ENCODE measurements at regions not wholly inside any gene's neighbourhood (a gene's known extent, or its start where the extent isn't known, plus 50 kb on each side); places are given as distances from the start of the nearest gene placed in this dataset.

DNA sequence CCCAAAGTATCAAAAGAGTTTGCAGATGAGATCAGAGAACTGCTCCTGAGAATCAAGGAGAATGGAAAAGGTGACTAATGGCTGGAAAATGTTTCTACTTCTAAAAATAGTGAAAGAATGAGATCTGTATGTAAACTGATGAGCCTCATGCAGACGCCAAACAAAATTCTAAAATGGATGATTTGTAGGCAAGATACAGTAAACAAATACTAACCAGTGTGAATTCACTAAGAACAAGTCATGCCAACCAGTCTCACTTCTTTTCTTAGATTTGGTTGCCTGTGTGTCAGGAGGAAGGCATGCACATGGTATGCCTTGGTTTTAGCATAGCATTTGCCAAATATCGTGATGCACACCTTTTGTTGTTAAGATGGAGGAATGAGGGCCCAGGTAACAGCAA lies 94.9 kb upstream of the PIK3CG start:
- TF ChIP-seq, protein P1, sequence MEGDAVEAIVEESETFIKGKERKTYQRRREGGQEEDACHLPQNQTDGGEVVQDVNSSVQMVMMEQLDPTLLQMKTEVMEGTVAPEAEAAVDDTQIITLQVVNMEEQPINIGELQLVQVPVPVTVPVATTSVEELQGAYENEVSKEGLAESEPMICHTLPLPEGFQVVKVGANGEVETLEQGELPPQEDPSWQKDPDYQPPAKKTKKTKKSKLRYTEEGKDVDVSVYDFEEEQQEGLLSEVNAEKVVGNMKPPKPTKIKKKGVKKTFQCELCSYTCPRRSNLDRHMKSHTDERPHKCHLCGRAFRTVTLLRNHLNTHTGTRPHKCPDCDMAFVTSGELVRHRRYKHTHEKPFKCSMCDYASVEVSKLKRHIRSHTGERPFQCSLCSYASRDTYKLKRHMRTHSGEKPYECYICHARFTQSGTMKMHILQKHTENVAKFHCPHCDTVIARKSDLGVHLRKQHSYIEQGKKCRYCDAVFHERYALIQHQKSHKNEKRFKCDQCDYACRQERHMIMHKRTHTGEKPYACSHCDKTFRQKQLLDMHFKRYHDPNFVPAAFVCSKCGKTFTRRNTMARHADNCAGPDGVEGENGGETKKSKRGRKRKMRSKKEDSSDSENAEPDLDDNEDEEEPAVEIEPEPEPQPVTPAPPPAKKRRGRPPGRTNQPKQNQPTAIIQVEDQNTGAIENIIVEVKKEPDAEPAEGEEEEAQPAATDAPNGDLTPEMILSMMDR (IDR thresholded peaks at IDR 0.05; ENCODE audit: low read depth, low read length, poor library complexity, severe bottlenecking): no peak
- TF ChIP-seq EZH2phosphoT487 (IDR thresholded peaks at IDR 0.05; ENCODE audit: borderline replicate concordance, low read length): no peak

Measured in DOHH2 (cell line).